ENCODE measurements at regions not wholly inside any gene's neighbourhood (a gene's known extent, or its start where the extent isn't known, plus 50 kb on each side); places are given as distances from the start of the nearest gene placed in this dataset.
"Not testable (repeated sequence)": the region's sequence is repeated elsewhere in the genome, so short reads cannot be mapped to it uniquely, and the experiment has no call there.

GRCh38 chr22:49400941-49401598 lies 426.6 kb downstream of the BRD1 start:
- DNase-seq: no peak

DNA sequence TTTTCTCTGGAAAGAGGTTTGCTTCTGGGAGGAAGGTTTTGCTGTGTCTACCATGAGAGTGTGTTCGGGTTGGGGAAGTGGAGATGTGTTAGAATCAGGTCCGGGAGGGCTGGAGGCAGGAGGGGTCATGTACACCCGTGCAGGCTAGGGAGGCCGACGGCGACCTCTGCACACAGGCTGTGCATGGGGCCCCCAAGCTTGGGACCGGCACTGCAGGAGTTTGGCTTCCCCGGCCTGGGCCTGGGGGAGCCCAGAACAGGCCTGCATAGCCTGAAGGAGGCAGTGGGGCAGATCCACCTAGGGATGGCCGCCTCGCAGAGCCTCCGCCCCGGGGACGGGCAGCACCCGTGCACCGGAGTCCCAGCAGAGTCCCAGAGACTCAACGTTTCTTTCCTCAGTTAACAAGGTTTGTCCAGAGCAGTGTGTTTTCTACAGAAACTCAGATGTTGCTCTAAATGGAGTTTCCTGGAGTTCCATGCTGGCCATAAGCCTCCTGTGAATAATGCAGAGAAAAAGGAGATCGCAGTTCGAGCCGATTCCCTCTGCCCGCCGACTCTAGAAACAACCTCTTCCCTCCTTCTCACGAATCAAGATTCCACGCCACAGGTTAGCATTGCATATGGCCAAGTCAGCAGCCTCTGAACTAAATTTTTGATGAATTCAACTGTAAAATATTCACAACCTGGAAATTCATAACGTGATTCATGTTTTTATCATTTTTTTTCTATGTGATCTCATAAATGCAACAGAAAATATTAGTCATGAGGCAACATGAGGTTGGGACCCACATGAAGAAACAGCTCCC lies 427.3 kb downstream of the BRD1 start:
- peak; percentile 10 for DNase-seq

- no peak for DNase-seq
Measured at GRCh38 chr22:49398646-49399045, 429.0 kb downstream of the BRD1 start.

GRCh38 chr22:49398115-49398514 lies 429.6 kb downstream of the BRD1 start:
- DNase-seq: no peak

DNA sequence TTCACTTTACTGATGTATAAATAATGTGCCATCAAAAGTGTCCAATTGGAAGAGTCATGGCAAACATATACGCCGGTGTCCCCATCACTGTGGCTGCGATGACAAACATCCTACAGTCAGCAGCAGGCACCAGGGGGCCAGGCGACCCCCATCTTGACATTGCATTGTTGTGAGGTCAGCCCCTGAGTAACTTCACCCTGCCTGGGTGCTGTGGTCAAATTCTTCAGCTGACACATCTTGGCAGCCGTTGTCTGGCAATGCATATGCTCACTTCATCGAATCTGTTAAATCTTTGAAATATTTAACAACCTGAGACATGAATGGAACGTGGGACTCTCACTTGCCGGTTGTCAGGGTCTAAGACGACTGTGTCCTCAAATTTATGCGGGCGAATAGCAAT lies 430.9 kb downstream of the BRD1 start:
- DNase-seq: peak; percentile 3

GRCh38 chr22:49395617-49396016 lies 432.1 kb downstream of the BRD1 start:
- no peak for DNase-seq

DNA sequence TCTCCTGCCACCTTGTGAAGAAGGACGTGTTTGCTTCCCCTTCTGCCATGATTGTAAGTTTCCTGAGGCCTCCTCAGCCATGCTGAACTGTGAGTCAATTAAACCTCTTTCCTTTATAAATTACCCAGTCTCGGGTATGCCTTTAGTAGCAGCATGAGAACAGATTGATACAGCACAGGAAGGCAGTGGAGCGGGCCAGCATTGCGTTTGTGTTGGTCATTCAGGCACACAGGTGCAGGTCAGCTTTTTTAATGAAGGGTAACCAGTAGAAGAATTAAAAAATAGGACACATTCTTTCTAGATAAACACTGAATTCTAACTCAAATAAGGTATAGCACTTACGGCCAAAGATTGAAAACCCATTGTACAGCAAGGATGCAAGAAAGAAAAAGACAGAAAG lies 432.6 kb downstream of the BRD1 start:
- DNase-seq: not testable (repeated sequence)

GRCh38 chr22:49394116-49394785 lies 433.4 kb downstream of the BRD1 start:
- no peak for DNase-seq

DNA sequence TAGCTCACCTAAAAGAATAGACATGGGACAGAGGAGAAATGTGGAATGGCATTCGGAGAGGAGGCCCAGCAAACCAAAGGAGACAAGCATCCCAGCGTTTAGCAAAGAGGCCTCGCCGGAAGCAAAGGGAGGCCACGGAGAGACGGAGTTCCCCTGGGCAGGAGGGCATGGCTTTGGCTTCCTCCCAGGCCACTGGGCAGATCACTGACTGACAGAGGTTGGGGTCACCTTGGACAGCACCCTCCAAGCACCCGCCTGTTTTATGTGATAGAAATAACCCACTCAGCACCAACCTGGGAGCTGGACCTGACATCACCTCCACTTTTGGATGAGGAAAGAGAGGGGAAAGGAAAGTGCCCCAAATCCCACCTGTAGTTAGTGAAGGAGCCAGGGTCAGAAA lies 434.1 kb downstream of the BRD1 start:
- no peak for DNase-seq

DNA sequence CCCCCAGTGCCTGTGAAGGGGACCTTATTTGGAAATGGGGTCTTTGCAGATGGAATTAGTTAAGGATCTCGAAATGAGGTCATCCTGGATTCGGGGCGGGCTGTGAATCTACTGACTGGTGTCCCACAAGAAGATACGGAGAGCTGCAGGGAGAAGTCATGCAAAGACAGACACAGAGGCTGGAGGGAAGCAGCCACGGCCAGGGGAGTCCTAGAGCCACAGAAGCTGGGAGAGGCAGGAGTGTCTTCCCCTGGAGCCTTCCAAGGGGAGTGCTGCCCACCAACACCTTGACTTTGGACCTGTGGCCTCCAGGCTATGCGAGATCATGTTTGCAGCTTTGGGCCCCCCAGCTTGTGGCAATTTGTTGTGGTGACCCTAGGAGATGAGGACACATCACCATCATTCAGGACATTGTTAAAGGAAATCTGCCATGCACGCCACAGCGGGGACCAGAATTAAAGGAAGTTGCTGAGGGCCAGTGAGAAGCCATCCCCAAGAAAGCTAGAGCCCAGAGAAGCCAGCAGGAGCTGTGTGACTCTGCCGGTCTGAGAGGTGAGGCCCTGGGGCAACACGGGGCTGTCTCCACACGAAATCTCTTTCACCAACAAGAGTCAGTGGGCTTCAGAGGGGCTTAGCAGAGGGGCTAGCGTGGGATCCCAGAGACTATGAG lies 434.7 kb downstream of the BRD1 start:
- DNase-seq: no peak

GRCh38 chr22:49392247-49392646 lies 435.4 kb downstream of the BRD1 start:
- DNase-seq: no peak

DNA sequence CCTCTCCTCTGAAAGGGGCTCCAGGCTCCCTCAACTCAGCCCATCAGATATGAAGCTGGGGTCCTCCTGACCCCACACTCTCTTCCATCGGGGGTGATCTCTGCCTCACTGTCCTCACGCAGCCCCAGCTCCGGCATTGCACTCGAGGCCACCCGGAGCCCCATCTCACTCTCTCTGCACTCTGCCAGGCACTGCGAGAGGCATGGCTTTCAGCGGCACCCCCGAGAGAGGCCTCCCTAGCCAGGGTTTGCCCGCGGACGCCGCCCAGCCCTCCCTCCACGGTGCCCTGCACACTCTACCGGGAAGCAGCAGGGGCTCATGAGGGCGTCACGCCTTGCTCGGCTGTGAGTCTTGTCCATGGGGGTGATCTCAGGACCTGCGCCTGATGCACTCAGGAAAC lies 436.2 kb downstream of the BRD1 start:
- no peak for DNase-seq

DNA sequence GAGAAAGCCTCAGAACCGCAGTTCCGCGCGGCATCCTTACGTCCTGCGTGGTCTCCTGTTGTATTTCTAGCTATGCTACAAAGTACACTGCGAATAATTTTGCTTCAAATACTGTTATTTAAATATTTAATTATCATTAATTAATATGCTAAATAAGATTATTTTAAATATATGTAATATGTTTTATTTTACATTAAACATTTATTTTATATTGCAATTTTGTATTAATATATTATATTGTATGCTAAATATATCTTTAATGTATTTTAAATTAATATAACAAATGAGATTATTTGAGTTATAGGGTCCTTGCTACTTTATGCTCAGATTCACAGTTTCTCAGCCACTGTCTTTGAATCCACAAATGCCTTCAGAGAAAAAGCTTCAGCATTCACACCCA lies 436.7 kb downstream of the BRD1 start:
- no peak for DNase-seq

GRCh38 chr22:49383909-49384308 lies 443.8 kb downstream of the BRD1 start:
- not testable (repeated sequence) for DNase-seq

GRCh38 chr22:49382451-49382735 lies 445.3 kb downstream of the BRD1 start:
- DNase-seq: no peak

- no peak for DNase-seq
Measured at GRCh38 chr22:49381595-49382450, 445.9 kb downstream of the BRD1 start.

DNA sequence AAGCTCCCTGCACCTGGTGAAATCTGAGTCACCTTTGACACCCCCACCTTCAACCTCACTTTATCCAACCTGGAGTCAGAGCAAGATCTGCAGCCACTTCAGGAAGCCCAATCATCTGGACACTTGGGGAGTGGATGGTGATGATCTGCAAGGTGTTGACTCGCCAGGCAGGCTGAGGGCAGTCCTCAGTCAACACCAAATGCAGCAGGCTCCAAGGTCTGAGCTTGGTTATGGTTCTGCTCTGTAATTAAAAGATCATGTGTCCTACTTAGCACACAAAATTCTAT lies 446.9 kb downstream of the BRD1 start:
- no peak for DNase-seq

GRCh38 chr22:49380095-49380827 lies 447.4 kb downstream of the BRD1 start:
- no peak for DNase-seq

DNA sequence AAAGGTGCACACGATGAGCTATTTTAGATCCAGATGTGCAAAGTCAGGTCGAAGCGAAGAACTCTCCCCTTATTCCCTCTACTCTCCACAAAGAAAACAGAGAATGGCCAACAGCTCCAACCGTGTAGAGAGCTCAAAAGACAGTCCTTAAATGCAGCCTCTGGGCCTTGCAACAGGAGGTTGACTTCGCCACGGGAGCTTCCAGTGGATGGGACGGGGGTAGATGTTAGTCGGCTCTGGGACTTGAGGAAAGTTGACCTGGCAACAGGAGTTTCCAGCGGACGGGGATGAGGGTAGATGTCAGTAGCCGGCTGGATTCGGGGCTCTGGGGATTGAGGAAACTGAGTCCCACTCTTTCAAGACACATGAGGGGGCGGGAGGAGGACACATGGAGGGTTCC lies 450.4 kb downstream of the BRD1 start:
- no peak for DNase-seq

DNA sequence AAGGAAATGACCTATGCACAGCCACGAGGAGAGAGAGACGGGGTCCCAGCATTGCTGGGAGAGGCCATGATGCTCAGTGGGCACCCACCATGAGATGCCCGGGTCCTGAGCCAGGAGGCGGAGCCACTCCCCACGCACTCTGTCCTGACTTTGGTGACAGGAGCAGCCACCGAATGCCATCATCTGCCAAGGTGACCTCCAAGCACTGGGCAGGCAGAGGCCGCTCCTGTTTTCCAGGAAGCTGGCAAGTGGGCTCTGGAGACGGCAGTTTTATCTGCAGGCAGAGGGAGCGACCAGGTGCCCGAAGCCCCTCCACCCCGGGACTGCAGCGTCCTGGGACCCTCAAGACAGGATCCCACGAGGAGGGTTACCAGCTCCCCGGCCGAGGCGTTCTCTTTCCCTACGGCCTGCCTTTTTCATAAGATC lies 453.9 kb downstream of the BRD1 start:
- DNase-seq: no peak

DNA sequence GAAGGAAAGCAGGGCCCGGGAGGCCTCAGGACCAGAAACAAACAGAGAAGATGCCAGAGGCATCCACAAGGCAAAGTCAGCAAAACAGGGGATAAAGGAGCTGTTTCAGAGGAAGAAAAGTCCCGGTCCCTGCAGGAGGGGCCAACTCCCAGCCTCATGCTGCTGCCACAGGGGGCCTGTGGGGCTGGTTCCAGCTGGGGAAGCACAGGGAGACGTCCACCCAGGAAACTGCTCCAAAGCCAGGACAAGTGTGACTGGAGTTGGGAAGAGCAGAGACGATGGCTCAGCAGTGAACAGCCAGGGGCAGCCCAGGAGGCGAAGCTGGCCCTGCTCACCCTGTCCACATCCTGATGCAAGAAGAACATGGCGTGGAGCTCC lies 454.4 kb downstream of the BRD1 start:
- DNase-seq: no peak
